Trophoblast cell (in vitro differentiated cells and primary cell): ENCODE measurements at regions not wholly inside any gene's neighbourhood (a gene's known extent, or its start where the extent isn't known, plus 50 kb on each side); places are given as distances from the start of the nearest gene placed in this dataset.
A peak's percentile ranks its signal among the peaks of the same experiment; 100 is the strongest.

Experiments
- DNase-seq, 2 donors: peaks; one replicate each; pipeline ENCODE4 v3.0.0-alpha.2; 2016
- H2AFZ ChIP-seq: 2 replicates; pipeline ENCODE4 v1.6.1; 2013; ENCODE audit warnings: low read length, moderate library complexity, mild to moderate bottlenecking; ENCODE audit not compliant: insufficient read depth, poor library complexity
- H2AK5ac ChIP-seq: 2 replicates; pipeline ENCODE4 v1.6.1; 2013; ENCODE audit warnings: mild to moderate bottlenecking, low read length
- H2BK120ac ChIP-seq: 2 replicates; pipeline ENCODE4 v1.6.1; 2013; ENCODE audit warnings: low read length, mild to moderate bottlenecking, moderate library complexity; ENCODE audit not compliant: insufficient read depth, poor library complexity
- H2BK12ac ChIP-seq: 2 replicates; pipeline ENCODE4 v1.6.1; 2013; ENCODE audit warnings: mild to moderate bottlenecking, low read length, moderate library complexity
- H2BK5ac ChIP-seq: 2 replicates; pipeline ENCODE4 v1.6.1; 2013; ENCODE audit warnings: low read length, low read depth, moderate library complexity, mild to moderate bottlenecking; ENCODE audit not compliant: poor library complexity
- H3K14ac ChIP-seq: 2 replicates; pipeline ENCODE4 v1.6.1; 2013; ENCODE audit warnings: mild to moderate bottlenecking, low read length
- H3K18ac ChIP-seq: 2 replicates; pipeline ENCODE4 v1.6.1; 2013; ENCODE audit warnings: mild to moderate bottlenecking, low read length
- H3K23ac ChIP-seq: 2 replicates; pipeline ENCODE4 v1.6.1; 2013; ENCODE audit warnings: low read length
- H3K27ac ChIP-seq: 2 replicates; pipeline ENCODE4 v1.5.1; 2013; ENCODE audit warnings: low read depth, mild to moderate bottlenecking, inconsistent platforms, low read length, moderate library complexity
- H3K27me3 ChIP-seq: 2 replicates; pipeline ENCODE4 v1.6.1; 2013; ENCODE audit warnings: inconsistent platforms, mild to moderate bottlenecking, low read length, moderate library complexity; ENCODE audit not compliant: insufficient read depth
- H3K36me3 ChIP-seq, 2 experiments: 1 replicate in 1 of 2; 2 replicates in 1 of 2; pipeline ENCODE4 v1.6.1; 2013; ENCODE audit warnings: low read length in 2 of 2, mild to moderate bottlenecking in 2 of 2, moderate library complexity in 1 of 2; ENCODE audit not compliant: insufficient read depth in 2 of 2, control insufficient read depth in 1 of 2
- H3K4ac ChIP-seq: 2 replicates; pipeline ENCODE4 v1.6.1; 2013; ENCODE audit warnings: low read depth, mild to moderate bottlenecking, low read length, moderate library complexity
- H3K4me1 ChIP-seq, 2 experiments: 1 replicate in 1 of 2; 2 replicates in 1 of 2; pipeline ENCODE4 v1.6.1; 2013; ENCODE audit warnings: low read length in 2 of 2, mild to moderate bottlenecking in 2 of 2, moderate library complexity in 1 of 2; ENCODE audit not compliant: insufficient read depth in 2 of 2, control insufficient read depth in 1 of 2
- H3K4me2 ChIP-seq: 2 replicates; pipeline ENCODE4 v1.6.1; 2013; ENCODE audit warnings: inconsistent platforms, mild to moderate bottlenecking, low read length, moderate library complexity
- H3K4me3 ChIP-seq: 2 replicates; pipeline ENCODE4 v1.5.1; 2013; ENCODE audit warnings: mild to moderate bottlenecking, low read depth, low read length, inconsistent platforms
- H3K79me1 ChIP-seq: one replicate; pipeline ENCODE4 v1.6.1; 2013; ENCODE audit warnings: low read length
- H3K79me2 ChIP-seq: 2 replicates; pipeline ENCODE4 v1.6.1; 2013; ENCODE audit warnings: low read length, mild to moderate bottlenecking; ENCODE audit not compliant: control insufficient read depth, insufficient read depth, poor library complexity
- H3K9ac ChIP-seq: 2 replicates; pipeline ENCODE4 v1.6.1; 2013; ENCODE audit warnings: mild to moderate bottlenecking, low read length
- H3K9me3 ChIP-seq: 2 replicates; pipeline ENCODE4 v1.6.1; 2013; ENCODE audit warnings: low read depth, mild to moderate bottlenecking, control low read depth, inconsistent platforms, low read length; ENCODE audit not compliant: insufficient read depth
- H4K12ac ChIP-seq: 2 replicates; pipeline ENCODE4 v1.6.1; 2013; ENCODE audit warnings: low read depth, mild to moderate bottlenecking, low read length, moderate library complexity
- H4K8ac ChIP-seq: 2 replicates; pipeline ENCODE4 v1.6.1; 2013; ENCODE audit warnings: low read depth, mild to moderate bottlenecking, low read length, moderate library complexity
- H4K91ac ChIP-seq: one replicate; pipeline ENCODE4 v1.6.1; 2013; ENCODE audit warnings: low read depth, mild to moderate bottlenecking, low read length, moderate library complexity
- WGBS: extraction: QIAGEN DNeasy Blood & Tissue Kit; methylation state at CpG from one replicate; pipeline ENCODE4 v1.1.7; 2013; ENCODE audit warnings: missing lambda C conversion rate; ENCODE audit not compliant: insufficient read length, insufficient coverage; ENCODE audit errors: extremely low coverage; 5-methylcytosine and 5-hydroxymethylcytosine counted together

- WGBS = 100% methylated on average over 1 of the region's 4 CpGs
- no peaks in the 10 kb centered on the region for H3K4me1 ChIP-seq
- H4K91ac ChIP-seq = no peak overlapping the region
- H2BK12ac ChIP-seq = no peak overlapping the region
- H4K8ac ChIP-seq = no peak overlapping the region
- no peak overlapping the region for H3K4me3 ChIP-seq
- no peak overlapping the region for H4K12ac ChIP-seq
- H3K4me2 ChIP-seq = no peak overlapping the region
- H3K27me3 ChIP-seq = no peaks in the 10 kb centered on the region
- H2AFZ ChIP-seq = no peak overlapping the region
- no peaks in the 10 kb centered on the region for H3K9me3 ChIP-seq
- no peak overlapping the region for H2AK5ac ChIP-seq
- H3K9ac ChIP-seq = no peak overlapping the region
- no peak overlapping the region for H2BK5ac ChIP-seq
- H3K14ac ChIP-seq = no peak overlapping the region
- no peak overlapping the region for H3K23ac ChIP-seq
- H3K18ac ChIP-seq = no peak overlapping the region
- no peak overlapping the region for H2BK120ac ChIP-seq
- no peaks in the 10 kb centered on the region for H3K79me1 ChIP-seq
- no peak overlapping the region for H3K4ac ChIP-seq
- H3K27ac ChIP-seq = no peak overlapping the region
- no peaks in the 10 kb centered on the region for H3K79me2 ChIP-seq
- DNase-seq = peak in 1 of 2 donors; percentile 6
- H3K36me3 ChIP-seq = no peaks in the 10 kb centered on the region
Observed at GRCh38 chr9:85224729-85225128, 517.0 kb downstream of the AGTPBP1 start.

- Histone ChIP-seq H2BK12ac (no peak overlapping the region), H4K8ac (no peak overlapping the region), H3K4me3 (no peak overlapping the region), H3K9me3 (no peaks in the 10 kb centered on the region), H2AK5ac (no peak overlapping the region), H3K79me2 (no peaks in the 10 kb centered on the region), H3K4me1 (no peaks in the 10 kb centered on the region), H3K4me2 (no peak overlapping the region), H3K36me3 (no peaks in the 10 kb centered on the region), H2BK5ac (no peak overlapping the region), H3K79me1 (no peaks in the 10 kb centered on the region), H4K91ac (no peak overlapping the region), H3K14ac (no peak overlapping the region), H3K23ac (no peak overlapping the region), H3K9ac (no peak overlapping the region), H3K27me3 (no peaks in the 10 kb centered on the region), H3K27ac (no peak overlapping the region), H2BK120ac (no peak overlapping the region), H4K12ac (no peak overlapping the region), H3K4ac (no peak overlapping the region), H3K18ac (no peak overlapping the region), H2AFZ (no peak overlapping the region)
- DNase-seq = no peak
- WGBS = no CpG with 5 or more reads among the region's 2 CpGs
Observed at GRCh38 chr9:85224301-85224700, 517.5 kb downstream of the AGTPBP1 start.

- Histone ChIP-seq H3K4me3 (no peak overlapping the region), H2AFZ (no peak overlapping the region), H3K9me3 (no peaks in the 10 kb centered on the region), H4K12ac (no peak overlapping the region), H3K79me1 (no peaks in the 10 kb centered on the region), H2BK120ac (no peak overlapping the region), H3K4me2 (no peak overlapping the region), H3K14ac (no peak overlapping the region), H4K8ac (no peak overlapping the region), H2BK5ac (no peak overlapping the region), H3K79me2 (no peaks in the 10 kb centered on the region), H3K36me3 (no peaks in the 10 kb centered on the region), H2AK5ac (no peak overlapping the region), H3K23ac (no peak overlapping the region), H3K27ac (no peak overlapping the region), H3K27me3 (no peaks in the 10 kb centered on the region), H3K18ac (no peak overlapping the region), H2BK12ac (no peak overlapping the region), H3K4me1 (no peaks in the 10 kb centered on the region), H3K4ac (no peak overlapping the region), H4K91ac (no peak overlapping the region), H3K9ac (no peak overlapping the region)
- no CpG with 5 or more reads among the region's 2 CpGs for WGBS
- no peak for DNase-seq
Observed at GRCh38 chr9:85223506-85224125, 518.1 kb downstream of the AGTPBP1 start.

GRCh38 chr9:85216601-85217000, 525.2 kb downstream of the AGTPBP1 start:
- no peaks in the 10 kb centered on the region for H3K27me3 ChIP-seq
- DNase-seq = no peak
- H3K79me2 ChIP-seq = no peaks in the 10 kb centered on the region
- H3K4me1 ChIP-seq = no peaks in the 10 kb centered on the region
- no peak overlapping the region for H4K8ac ChIP-seq
- no peak overlapping the region for H2AK5ac ChIP-seq
- H4K12ac ChIP-seq = no peak overlapping the region
- H3K79me1 ChIP-seq = no peaks in the 10 kb centered on the region
- no peak overlapping the region for H3K14ac ChIP-seq
- no peak overlapping the region for H2BK120ac ChIP-seq
- no peak overlapping the region for H4K91ac ChIP-seq
- H3K9me3 ChIP-seq = no peaks in the 10 kb centered on the region
- no peak overlapping the region for H3K4me3 ChIP-seq
- H3K36me3 ChIP-seq = no peaks in the 10 kb centered on the region
- no peak overlapping the region for H2AFZ ChIP-seq
- no peak overlapping the region for H3K27ac ChIP-seq
- no peak overlapping the region for H3K9ac ChIP-seq
- no peak overlapping the region for H3K4ac ChIP-seq
- H3K4me2 ChIP-seq = no peak overlapping the region
- no peak overlapping the region for H3K18ac ChIP-seq
- no peak overlapping the region for H2BK12ac ChIP-seq
- WGBS = 100% methylated on average over 1 of the region's 6 CpGs
- no peak overlapping the region for H2BK5ac ChIP-seq
- no peak overlapping the region for H3K23ac ChIP-seq
